ENCODE measurements at regions not wholly inside any gene's neighbourhood (a gene's known extent, or its start where the extent isn't known, plus 50 kb on each side); places are given as distances from the start of the nearest gene placed in this dataset.

DNA sequence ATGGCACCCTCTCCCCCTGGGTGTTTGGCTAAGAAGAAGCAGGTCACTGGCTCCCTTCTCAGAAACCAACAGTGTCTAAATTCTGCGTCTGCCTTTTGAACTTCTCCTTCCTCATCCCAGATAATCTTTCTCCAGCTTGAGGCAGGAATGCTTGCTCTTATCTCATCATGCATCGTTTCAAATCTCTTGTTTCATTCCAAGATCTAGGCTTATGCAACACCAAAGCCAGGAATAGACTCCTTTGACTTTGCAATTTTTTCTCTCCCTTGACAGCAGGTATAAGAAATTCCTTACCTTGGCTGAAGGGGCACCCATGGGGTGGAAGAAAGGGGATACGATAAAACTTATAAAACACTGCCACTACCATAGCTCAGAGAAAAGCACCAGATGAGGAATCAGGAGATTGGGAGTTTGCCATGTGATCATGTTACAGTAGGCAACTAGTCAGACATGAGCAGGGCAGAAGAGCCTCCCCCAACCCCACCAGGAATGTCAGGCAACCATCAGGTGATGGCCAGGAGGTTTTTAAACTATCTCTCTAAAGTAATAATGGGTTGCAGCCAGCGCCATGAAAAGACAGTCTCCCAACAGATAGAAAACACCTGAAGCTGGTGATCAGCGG is 498.9 kb downstream of the KLF12 start:
- Histone ChIP-seq H4K20me1 (ENCODE audit: insufficient read depth, low read length) (no peaks in the 10 kb centered on the region), H3F3A (ENCODE audit: insufficient read depth, low read length) (no peaks in the 10 kb centered on the region), H3K27me3 (ENCODE audit: insufficient read depth, low read length) (no peaks in the 10 kb centered on the region), H3K79me2 (ENCODE audit: insufficient read depth, low read length) (no peaks in the 10 kb centered on the region), H3K9me3 (ENCODE audit: low read length) (no peaks in the 10 kb centered on the region), H3K4me3 (ENCODE audit: low read depth, low read length, poor library complexity, severe bottlenecking) (no peak overlapping the region), H3K4me1 (ENCODE audit: insufficient read depth, low read length, severe bottlenecking) (no peaks in the 10 kb centered on the region), H2AFZ (ENCODE audit: low read length) (no peak overlapping the region), H3K9ac (ENCODE audit: low read length) (no peak overlapping the region), H3K27ac (ENCODE audit: low read depth, low read length, poor library complexity, severe bottlenecking) (no peak overlapping the region), H3K9me2 (ENCODE audit: low read depth, low read length) (no peaks in the 10 kb centered on the region), H3K4me2 (ENCODE audit: low read length) (no peak overlapping the region), H3K36me3 (ENCODE audit: insufficient read depth, low read length) (no peaks in the 10 kb centered on the region)
- TF ChIP-seq EZH2 (IDR thresholded peaks at IDR 0.05; ENCODE audit: borderline replicate concordance, low read length) (no peak), CTCF (IDR thresholded peaks at IDR 0.05; ENCODE audit: low read length) (no peak)

GRCh38 chr13:73633817-73634460 is 500.3 kb downstream of the KLF12 start:
- H3K79me2 ChIP-seq (ENCODE audit: insufficient read depth, low read length): no peaks in the 10 kb centered on the region
- H3K36me3 ChIP-seq (ENCODE audit: insufficient read depth, low read length): no peaks in the 10 kb centered on the region
- no peak overlapping the region for H3K9ac ChIP-seq (ENCODE audit: low read length)
- no peaks in the 10 kb centered on the region for H3F3A ChIP-seq (ENCODE audit: insufficient read depth, low read length)
- H2AFZ ChIP-seq (ENCODE audit: low read length): no peak overlapping the region
- no peaks in the 10 kb centered on the region for H3K9me3 ChIP-seq (ENCODE audit: low read length)
- no peak overlapping the region for H3K27ac ChIP-seq (ENCODE audit: low read depth, low read length, poor library complexity, severe bottlenecking)
- no peaks in the 10 kb centered on the region for H3K27me3 ChIP-seq (ENCODE audit: insufficient read depth, low read length)
- TF ChIP-seq CTCF (IDR thresholded peaks at IDR 0.05; ENCODE audit: low read length): no peak
- no peak for TF ChIP-seq EZH2 (IDR thresholded peaks at IDR 0.05; ENCODE audit: borderline replicate concordance, low read length)
- H3K4me3 ChIP-seq (ENCODE audit: low read depth, low read length, poor library complexity, severe bottlenecking): no peak overlapping the region
- no peaks in the 10 kb centered on the region for H3K9me2 ChIP-seq (ENCODE audit: low read depth, low read length)
- H3K4me2 ChIP-seq (ENCODE audit: low read length): no peak overlapping the region
- no peaks in the 10 kb centered on the region for H3K4me1 ChIP-seq (ENCODE audit: insufficient read depth, low read length, severe bottlenecking)
- H4K20me1 ChIP-seq (ENCODE audit: insufficient read depth, low read length): no peaks in the 10 kb centered on the region

DNA sequence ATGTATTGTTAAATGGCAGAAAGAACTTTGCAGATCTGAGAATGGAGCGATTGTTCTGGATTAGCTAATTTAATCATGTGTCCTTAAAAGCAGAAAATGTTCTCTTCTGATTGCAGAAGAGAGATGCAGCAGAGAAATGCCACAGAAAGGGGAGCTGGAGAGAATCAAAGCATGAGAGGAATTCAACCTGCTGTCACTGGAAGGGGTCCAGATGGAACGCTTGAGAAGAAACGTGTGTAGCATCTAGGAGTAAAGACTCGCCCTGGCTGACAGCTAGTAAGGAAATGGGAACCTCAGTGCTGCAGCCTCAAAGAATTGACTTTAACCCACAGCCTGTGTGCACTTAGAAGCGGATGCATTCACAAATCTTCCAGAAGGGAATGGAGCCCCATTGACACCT is 502.8 kb downstream of the KLF12 start:
- no peaks in the 10 kb centered on the region for H3K9me3 ChIP-seq (ENCODE audit: low read length)
- H3K4me3 ChIP-seq (ENCODE audit: low read depth, low read length, poor library complexity, severe bottlenecking): no peak overlapping the region
- no peaks in the 10 kb centered on the region for H3K79me2 ChIP-seq (ENCODE audit: insufficient read depth, low read length)
- no peaks in the 10 kb centered on the region for H4K20me1 ChIP-seq (ENCODE audit: insufficient read depth, low read length)
- no peak overlapping the region for H2AFZ ChIP-seq (ENCODE audit: low read length)
- H3K36me3 ChIP-seq (ENCODE audit: insufficient read depth, low read length): no peaks in the 10 kb centered on the region
- no peaks in the 10 kb centered on the region for H3K9me2 ChIP-seq (ENCODE audit: low read depth, low read length)
- no peaks in the 10 kb centered on the region for H3K27me3 ChIP-seq (ENCODE audit: insufficient read depth, low read length)
- no peak overlapping the region for H3K27ac ChIP-seq (ENCODE audit: low read depth, low read length, poor library complexity, severe bottlenecking)
- TF ChIP-seq CTCF (IDR thresholded peaks at IDR 0.05; ENCODE audit: low read length) (no peak), EZH2 (IDR thresholded peaks at IDR 0.05; ENCODE audit: borderline replicate concordance, low read length) (no peak)
- H3F3A ChIP-seq (ENCODE audit: insufficient read depth, low read length): no peaks in the 10 kb centered on the region
- no peak overlapping the region for H3K4me2 ChIP-seq (ENCODE audit: low read length)
- no peak overlapping the region for H3K9ac ChIP-seq (ENCODE audit: low read length)
- no peaks in the 10 kb centered on the region for H3K4me1 ChIP-seq (ENCODE audit: insufficient read depth, low read length, severe bottlenecking)
